HepG2 (cell line): ENCODE measurements at regions not wholly inside any gene's neighbourhood (a gene's known extent, or its start where the extent isn't known, plus 50 kb on each side); places are given as distances from the start of the nearest gene placed in this dataset.

Source experiments
- CBX5 ChIP-seq: sonication (generic); formaldehyde crosslinking; IDR thresholded peaks from 2 replicates; pipeline ENCODE4 v1.4.0; 2020; ENCODE audit warnings: missing genetic modification reagents, borderline replicate concordance
- FOSL1 ChIP-seq: sonication (generic); formaldehyde crosslinking; IDR thresholded peaks from 2 replicates; pipeline ENCODE4 v1.9.0; 2021; ENCODE audit warnings: missing genetic modification reagents, borderline replicate concordance
- FOXA1 ChIP-seq, 2 experiments: fragments of 450-650 bp in 1 of 2; sonication (generic) in 1 of 2; formaldehyde crosslinking in 1 of 2; IDR thresholded peaks; 2 replicates each; pipeline versions ENCODE4 v1.4.0 to v1.6.1; 2016 to 2020; ENCODE audit warnings: missing genetic modification reagents in 1 of 2
- TP53 ChIP-seq: sonication (generic); formaldehyde crosslinking; conservative IDR thresholded peaks from 2 replicates; pipeline ENCODE4 v1.4.0; 2020; ENCODE audit warnings: missing genetic modification reagents
- ZKSCAN8 ChIP-seq: IDR thresholded peaks from 2 replicates; pipeline ENCODE4 v1.6.1; 2016; ENCODE audit warnings: borderline replicate concordance, missing genetic modification reagents, missing compliant biosample characterization
- ZNF331 ChIP-seq: sonication (generic); formaldehyde crosslinking; IDR thresholded peaks from 2 replicates; pipeline ENCODE4 v1.4.0; 2020; ENCODE audit warnings: missing genetic modification reagents
- ZNF766 ChIP-seq: sonication (generic); formaldehyde crosslinking; IDR thresholded peaks from 2 replicates; pipeline ENCODE4 v1.5.0; 2020; ENCODE audit warnings: missing genetic modification reagents, borderline replicate concordance
- TF ChIP-seq, protein P1 (sequence below), 2 experiments: IDR thresholded peaks; 2 replicates each; pipeline ENCODE4 v1.6.1; 2011 to 2012; ENCODE audit warnings: low read length in 2 of 2, borderline replicate concordance in 1 of 2, low read depth in 1 of 2, mild to moderate bottlenecking in 1 of 2, moderate library complexity in 1 of 2

DNA sequence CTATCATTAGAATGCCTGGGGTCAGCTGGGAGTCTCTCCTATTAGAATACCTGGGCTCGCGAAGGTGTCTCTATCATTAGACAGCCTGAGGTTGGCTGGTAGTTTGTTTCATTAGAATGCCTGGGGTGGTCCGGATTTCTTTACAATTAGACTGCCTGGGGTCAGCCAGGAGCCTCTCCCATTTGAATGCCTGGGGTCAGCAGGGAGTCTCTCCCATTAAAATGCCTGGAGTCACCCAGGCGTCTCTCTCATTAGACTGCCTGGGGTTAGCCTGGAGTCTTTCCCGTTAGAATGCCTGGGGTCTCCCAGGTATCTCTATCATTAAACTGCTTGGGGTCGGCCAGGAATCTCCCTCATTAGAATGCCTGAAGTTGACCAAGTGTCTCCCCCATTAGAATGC, 1458.3 kb downstream of the UQCRFS1 start:
- TF ChIP-seq FOSL1 (CRISPR knock-in tag) (no peak), ZNF331 (CRISPR knock-in tag) (no peak), TP53 (CRISPR knock-in tag) (no peak), CBX5 (CRISPR knock-in tag) (no peak), FOXA1 (IDR thresholded peaks at IDR 0.05) (no peak), FOXA1 (CRISPR knock-in tag; IDR thresholded peaks at IDR 0.05) (no peak), ZNF766 (no peak), ZKSCAN8 (CRISPR knock-in tag) (no peak)
- TF ChIP-seq, protein P1, sequence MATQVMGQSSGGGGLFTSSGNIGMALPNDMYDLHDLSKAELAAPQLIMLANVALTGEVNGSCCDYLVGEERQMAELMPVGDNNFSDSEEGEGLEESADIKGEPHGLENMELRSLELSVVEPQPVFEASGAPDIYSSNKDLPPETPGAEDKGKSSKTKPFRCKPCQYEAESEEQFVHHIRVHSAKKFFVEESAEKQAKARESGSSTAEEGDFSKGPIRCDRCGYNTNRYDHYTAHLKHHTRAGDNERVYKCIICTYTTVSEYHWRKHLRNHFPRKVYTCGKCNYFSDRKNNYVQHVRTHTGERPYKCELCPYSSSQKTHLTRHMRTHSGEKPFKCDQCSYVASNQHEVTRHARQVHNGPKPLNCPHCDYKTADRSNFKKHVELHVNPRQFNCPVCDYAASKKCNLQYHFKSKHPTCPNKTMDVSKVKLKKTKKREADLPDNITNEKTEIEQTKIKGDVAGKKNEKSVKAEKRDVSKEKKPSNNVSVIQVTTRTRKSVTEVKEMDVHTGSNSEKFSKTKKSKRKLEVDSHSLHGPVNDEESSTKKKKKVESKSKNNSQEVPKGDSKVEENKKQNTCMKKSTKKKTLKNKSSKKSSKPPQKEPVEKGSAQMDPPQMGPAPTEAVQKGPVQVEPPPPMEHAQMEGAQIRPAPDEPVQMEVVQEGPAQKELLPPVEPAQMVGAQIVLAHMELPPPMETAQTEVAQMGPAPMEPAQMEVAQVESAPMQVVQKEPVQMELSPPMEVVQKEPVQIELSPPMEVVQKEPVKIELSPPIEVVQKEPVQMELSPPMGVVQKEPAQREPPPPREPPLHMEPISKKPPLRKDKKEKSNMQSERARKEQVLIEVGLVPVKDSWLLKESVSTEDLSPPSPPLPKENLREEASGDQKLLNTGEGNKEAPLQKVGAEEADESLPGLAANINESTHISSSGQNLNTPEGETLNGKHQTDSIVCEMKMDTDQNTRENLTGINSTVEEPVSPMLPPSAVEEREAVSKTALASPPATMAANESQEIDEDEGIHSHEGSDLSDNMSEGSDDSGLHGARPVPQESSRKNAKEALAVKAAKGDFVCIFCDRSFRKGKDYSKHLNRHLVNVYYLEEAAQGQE (IDR thresholded peaks at IDR 0.05; ENCODE audit: borderline replicate concordance in 1 of 2, low read depth in 1 of 2, low read length in 2 of 2): no peak
